SU-DHL-6 (cell line): ENCODE measurements at regions not wholly inside any gene's neighbourhood (a gene's known extent, or its start where the extent isn't known, plus 50 kb on each side); places are given as distances from the start of the nearest gene placed in this dataset.

Experiments
- H2AFZ ChIP-seq: fragments of 200-600 bp; sonication (generic); 2 replicates; pipeline ENCODE4 v1.6.1; 2014; ENCODE audit warnings: low read depth, mild to moderate bottlenecking, moderate library complexity, mixed read lengths, antibody characterized with exemption, low read length; ENCODE audit not compliant: severe bottlenecking
- H3F3A ChIP-seq: fragments of 200-600 bp; shearing (Covaris generic); 2 replicates; pipeline ENCODE4 v1.6.0; 2016; ENCODE audit warnings: antibody characterized with exemption, mild to moderate bottlenecking; ENCODE audit not compliant: insufficient read depth
- H3K27ac ChIP-seq: fragments of 200-600 bp; sonication (generic); 2 replicates; pipeline ENCODE4 v1.5.1; 2016; ENCODE audit warnings: low read depth, mild to moderate bottlenecking, low read length, moderate library complexity, mixed read lengths
- H3K27me3 ChIP-seq: fragments of 200-600 bp; sonication (generic), shearing (Covaris generic); 2 replicates; pipeline ENCODE4 v1.6.0; 2014; ENCODE audit warnings: mild to moderate bottlenecking, low read length
- H3K36me3 ChIP-seq: fragments of 200-600 bp; sonication (generic); 2 replicates; pipeline ENCODE4 v1.6.1; 2014; ENCODE audit warnings: mild to moderate bottlenecking, low read length, mixed read lengths
- H3K4me2 ChIP-seq: fragments of 300-600, 200-600 bp; shearing (Covaris generic), sonication (generic); 2 replicates; pipeline ENCODE4 v1.6.0; 2014; ENCODE audit warnings: low read length, low read depth, mild to moderate bottlenecking; ENCODE audit not compliant: poor library complexity, severe bottlenecking
- H3K4me3 ChIP-seq: fragments of 200-600 bp; sonication (generic); 2 replicates; pipeline ENCODE4 v1.5.1; 2014; ENCODE audit warnings: antibody characterized with exemption, low read length, mild to moderate bottlenecking, mixed read lengths; ENCODE audit not compliant: insufficient read depth, poor library complexity, severe bottlenecking
- H3K79me2 ChIP-seq: fragments of 200-600 bp; sonication (generic); 2 replicates; pipeline ENCODE4 v1.6.1; 2014; ENCODE audit warnings: mild to moderate bottlenecking, low read length, moderate library complexity; ENCODE audit not compliant: insufficient read depth
- H3K9ac ChIP-seq: fragments of 200-600 bp; sonication (generic); 2 replicates; pipeline ENCODE4 v1.7.0; 2014; ENCODE audit warnings: mild to moderate bottlenecking, low read length
- H3K9me2 ChIP-seq: fragments of 200-600 bp; sonication (generic); replicated peaks from 2 replicates; pipeline ENCODE4 v1.6.1; 2014; ENCODE audit warnings: low read length; ENCODE audit not compliant: insufficient read depth
- H3K9me3 ChIP-seq: fragments of 200-600 bp; sonication (generic); 2 replicates; pipeline ENCODE4 v1.6.1; 2014; ENCODE audit warnings: low read length, mixed read lengths; ENCODE audit not compliant: insufficient read depth
- H4K20me1 ChIP-seq: fragments of 200-600 bp; sonication (generic); 2 replicates; pipeline ENCODE4 v1.6.1; 2014; ENCODE audit warnings: low read depth, mild to moderate bottlenecking, antibody characterized with exemption, low read length, moderate library complexity, mixed read lengths
- CTCF ChIP-seq: fragments of 200-600 bp; sonication (generic); IDR thresholded peaks from one replicate; pipeline ENCODE4 v1.5.1; 2017; ENCODE audit warnings: antibody characterized with exemption, mild to moderate bottlenecking, low read length, moderate library complexity; ENCODE audit not compliant: insufficient read depth, poor library complexity, severe bottlenecking
- EZH2phosphoT487 ChIP-seq: fragments of 200-600 bp; sonication (generic), shearing (Covaris generic); conservative IDR thresholded peaks from 2 replicates; pipeline ENCODE4 v1.6.1; 2018; ENCODE audit warnings: mild to moderate bottlenecking, antibody characterized with exemption, low read length, moderate library complexity, mixed read lengths

GRCh38 chr2:185374878-185375277, 363.7 kb upstream of the FSIP2 start:
- Histone ChIP-seq H3F3A (no peaks in the 10 kb centered on the region), H3K27me3 (no peaks in the 10 kb centered on the region), H3K4me3 (no peak overlapping the region), H3K36me3 (no peaks in the 10 kb centered on the region), H3K4me2 (no peak overlapping the region), H4K20me1 (no peaks in the 10 kb centered on the region), H2AFZ (no peak overlapping the region), H3K27ac (no peak overlapping the region), H3K9me2 (no peaks in the 10 kb centered on the region), H3K9ac (no peak overlapping the region), H3K9me3 (no peaks in the 10 kb centered on the region), H3K79me2 (no peaks in the 10 kb centered on the region)
- no peak for TF ChIP-seq EZH2phosphoT487
- TF ChIP-seq CTCF = no peak

DNA sequence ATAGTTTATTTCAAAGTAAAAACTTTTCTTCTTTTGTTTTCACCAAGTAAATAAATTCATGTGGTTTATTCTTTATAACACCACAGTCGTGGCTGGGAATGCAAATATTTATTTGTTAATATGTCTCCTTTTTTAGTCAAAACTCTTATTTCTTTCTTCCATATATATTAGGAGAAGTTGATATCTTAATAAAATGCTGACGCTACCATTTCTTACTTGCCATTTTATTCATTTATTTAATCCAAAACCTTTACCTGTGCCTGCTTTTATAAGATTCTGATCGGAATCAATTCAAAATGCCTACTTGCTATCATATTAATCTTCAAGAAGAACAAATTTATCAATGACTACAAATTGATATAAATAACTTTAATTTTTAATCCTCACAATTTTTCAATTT, 362.9 kb upstream of the FSIP2 start:
- no peak for TF ChIP-seq EZH2phosphoT487
- TF ChIP-seq CTCF = no peak
- no peaks in the 10 kb centered on the region for H3K9me2 ChIP-seq
- H3K27ac ChIP-seq = no peak overlapping the region
- no peaks in the 10 kb centered on the region for H3K27me3 ChIP-seq
- no peak overlapping the region for H3K4me3 ChIP-seq
- H3K9ac ChIP-seq = no peak overlapping the region
- no peaks in the 10 kb centered on the region for H3K79me2 ChIP-seq
- H2AFZ ChIP-seq = no peak overlapping the region
- no peaks in the 10 kb centered on the region for H3K36me3 ChIP-seq
- H3K4me2 ChIP-seq = no peak overlapping the region
- H4K20me1 ChIP-seq = no peaks in the 10 kb centered on the region
- H3K9me3 ChIP-seq = no peaks in the 10 kb centered on the region
- H3F3A ChIP-seq = no peaks in the 10 kb centered on the region

DNA sequence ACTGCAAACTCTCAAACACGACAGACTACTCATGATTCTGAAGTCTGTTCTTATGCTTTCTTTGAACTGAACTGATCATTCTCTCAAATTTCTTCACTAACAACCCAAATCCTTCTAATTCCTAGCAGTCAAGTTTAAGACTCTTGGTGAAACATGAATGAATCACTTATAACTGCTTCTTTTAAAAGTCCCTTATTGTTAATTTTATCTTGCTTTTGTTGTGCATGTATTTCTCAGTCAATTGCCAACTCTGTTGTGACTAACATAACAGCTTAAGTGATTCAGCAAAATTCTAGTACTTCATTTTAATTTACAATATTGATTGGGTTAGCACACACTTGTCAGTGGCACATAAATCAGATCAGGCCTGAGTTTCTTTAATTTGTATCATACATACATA, 357.0 kb upstream of the FSIP2 start:
- Histone ChIP-seq H3K36me3 (no peaks in the 10 kb centered on the region), H4K20me1 (no peaks in the 10 kb centered on the region), H2AFZ (peak overlapping the region; percentile 8), H3F3A (no peaks in the 10 kb centered on the region), H3K4me2 (no peak overlapping the region), H3K27me3 (no peaks in the 10 kb centered on the region), H3K27ac (no peak overlapping the region), H3K9me3 (no peaks in the 10 kb centered on the region), H3K79me2 (no peaks in the 10 kb centered on the region), H3K9ac (no peak overlapping the region), H3K9me2 (no peaks in the 10 kb centered on the region), H3K4me3 (no peak overlapping the region)
- TF ChIP-seq CTCF (no peak), EZH2phosphoT487 (no peak)
